Hematopoietic multipotent progenitor cell treated with erythropoietin and hydrocortisone succinate and interleukin-3 and kit ligand, for 6 days (in vitro differentiated cells): ENCODE measurements at regions not wholly inside any gene's neighbourhood (a gene's known extent, or its start where the extent isn't known, plus 50 kb on each side); places are given as distances from the start of the nearest gene placed in this dataset.
"Not testable (repeated sequence)": the region's sequence is repeated elsewhere in the genome, so short reads cannot be mapped to it uniquely, and the experiment has no call there.

Source experiments
- DNase-seq: peaks from one replicate; pipeline ENCODE4 v3.0.0-alpha.2; 2015

DNA sequence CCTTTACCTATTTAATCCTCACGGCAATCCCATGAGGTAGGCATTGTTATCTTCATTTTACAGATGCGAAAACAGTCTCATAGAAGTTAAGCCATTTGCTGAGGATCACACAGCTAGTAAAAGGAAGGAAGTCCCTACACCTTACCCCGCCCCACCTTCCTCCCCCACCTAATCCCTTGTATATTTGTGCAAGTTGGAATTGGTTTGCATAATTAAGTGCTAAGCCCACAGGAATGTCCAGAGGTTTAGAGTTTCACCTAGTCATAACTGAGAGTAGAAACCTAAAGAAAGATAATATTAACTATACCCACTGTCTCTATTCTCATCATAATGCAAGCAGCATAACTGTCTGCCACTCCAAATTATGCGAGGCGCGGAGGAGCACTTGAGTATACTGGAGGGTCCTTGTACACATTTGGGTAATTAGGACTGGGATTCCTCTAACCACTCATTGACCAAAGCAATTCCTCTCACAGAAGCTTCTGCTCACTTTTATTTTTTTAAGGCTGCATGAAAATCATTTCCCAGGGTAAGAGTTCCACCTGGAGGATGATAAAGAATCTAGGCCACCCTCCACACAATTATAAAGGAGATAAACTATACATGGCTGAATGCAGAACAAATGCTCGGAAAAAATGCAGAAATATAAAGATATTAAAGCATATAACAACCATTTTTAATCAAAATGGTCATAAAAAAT, 199.9 kb downstream of the FAM181B start:
- DNase-seq: no peak

DNA sequence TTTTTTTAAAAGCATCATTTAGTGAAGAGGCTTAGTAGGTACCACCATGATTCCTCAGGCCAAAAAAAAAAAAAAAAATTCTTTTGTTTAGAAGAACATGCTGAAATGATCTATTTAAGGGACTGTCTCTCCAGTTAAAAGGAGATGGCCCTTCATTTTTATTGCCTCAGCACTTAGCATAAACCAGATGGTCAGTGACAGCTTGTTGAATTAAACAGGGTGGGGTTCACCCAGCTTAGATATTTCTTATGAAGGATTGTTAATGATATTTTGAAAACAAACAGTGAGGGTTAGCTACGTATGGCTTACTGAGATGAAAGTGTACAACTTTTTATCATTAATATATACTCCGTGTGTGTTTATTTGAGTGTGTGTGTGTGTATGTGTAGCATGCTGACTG, 203.7 kb downstream of the FAM181B start:
- DNase-seq: no peak

DNA sequence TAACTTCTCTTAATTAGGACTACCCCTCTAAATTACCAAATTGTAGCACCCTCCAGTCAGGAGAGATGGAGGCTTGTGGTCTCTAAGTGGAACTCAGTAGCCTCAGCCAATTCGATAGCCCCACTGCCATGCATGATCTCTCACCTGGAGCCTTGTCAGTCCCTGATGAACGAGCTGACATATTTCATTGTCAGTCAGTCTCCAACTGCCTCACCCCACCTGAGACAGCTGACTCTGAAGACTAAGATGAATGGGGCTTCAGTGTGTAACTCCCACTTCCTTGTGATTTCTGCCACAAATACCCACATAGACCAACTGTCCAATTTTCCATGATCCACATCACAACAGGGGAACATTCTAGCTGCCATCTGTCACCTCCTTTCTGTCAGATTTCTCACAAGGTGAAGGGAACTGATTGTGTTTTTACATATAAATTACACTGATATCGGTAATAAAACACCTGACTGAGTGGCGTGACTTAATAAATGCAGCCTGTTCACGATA, 206.5 kb downstream of the FAM181B start:
- DNase-seq: no peak

DNA sequence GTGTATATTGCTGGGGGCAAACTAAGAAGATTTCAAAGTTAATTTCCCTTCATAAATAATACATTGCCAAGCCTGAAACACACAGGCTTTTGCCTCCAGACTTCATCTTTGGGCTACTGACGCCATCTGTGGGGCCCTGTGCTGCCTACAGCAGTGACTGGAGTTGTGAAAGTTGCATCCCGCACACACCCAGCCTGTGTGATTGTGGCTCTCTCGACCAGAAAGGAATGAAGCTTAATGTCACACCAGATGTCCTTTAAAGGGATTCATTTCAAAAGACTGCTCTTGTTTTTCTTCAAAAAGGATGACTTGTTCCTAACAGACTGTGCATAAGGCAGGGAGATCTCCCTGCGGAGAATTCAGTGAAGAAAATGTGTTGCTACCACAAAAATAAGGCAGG, 210.5 kb downstream of the FAM181B start:
- DNase-seq: no peak

DNA sequence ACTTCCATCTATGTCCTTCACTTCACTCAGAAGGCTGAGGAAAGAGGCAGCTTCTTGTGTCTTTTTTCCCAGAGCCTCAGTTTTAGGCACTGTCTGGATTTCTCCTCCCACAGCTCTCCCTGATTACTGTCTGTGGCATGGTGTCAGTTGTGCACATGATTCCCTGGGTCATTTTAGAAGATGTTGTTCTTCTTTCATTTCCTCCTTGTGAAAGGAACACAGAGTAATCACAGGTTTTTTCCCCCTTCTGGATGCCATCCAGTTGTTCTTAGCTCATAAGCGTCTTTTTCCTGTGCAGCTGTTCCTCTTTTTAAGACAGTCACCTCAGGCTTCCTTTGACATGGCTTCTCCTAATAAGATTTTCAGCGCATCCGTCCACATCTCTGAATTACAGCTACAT, 212.2 kb downstream of the FAM181B start:
- no peak for DNase-seq

DNA sequence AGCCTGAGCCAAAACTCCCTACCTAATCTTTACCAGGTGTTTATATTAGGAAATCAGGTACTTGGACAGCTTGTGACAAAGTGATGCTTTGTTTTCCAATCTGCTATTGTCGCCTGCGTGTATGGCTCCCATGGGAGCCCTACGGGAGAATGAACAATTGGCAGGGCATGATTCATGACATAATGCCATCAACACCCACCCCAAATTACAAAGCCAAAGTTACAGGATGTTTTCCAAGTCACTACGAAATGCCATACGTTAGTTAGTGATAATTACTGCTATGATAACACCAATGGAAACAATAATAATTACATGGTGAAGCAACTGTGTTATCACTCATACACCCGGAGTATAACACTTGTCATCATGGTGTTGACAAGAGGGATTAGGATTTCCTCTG, 226.4 kb downstream of the FAM181B start:
- DNase-seq: no peak

DNA sequence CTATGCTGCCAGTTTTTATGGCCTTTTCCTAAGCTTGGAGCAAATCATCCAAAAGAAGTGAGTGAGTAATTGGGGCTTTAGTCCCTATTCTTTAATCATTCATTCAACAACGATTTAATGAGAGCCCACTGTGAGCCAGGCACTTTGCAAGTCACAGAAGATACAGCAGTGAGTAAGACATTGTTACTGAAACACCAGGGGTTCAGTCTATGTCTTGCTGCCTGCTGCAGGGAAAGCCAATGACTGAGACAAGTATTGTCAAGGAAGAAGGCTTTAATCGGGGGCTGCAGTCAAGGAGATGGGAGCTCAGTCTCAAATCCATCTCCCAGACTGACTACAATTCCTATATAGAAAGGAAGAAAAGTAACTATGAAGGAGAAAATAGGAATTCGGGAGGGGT, 228.3 kb downstream of the FAM181B start:
- DNase-seq: no peak

DNA sequence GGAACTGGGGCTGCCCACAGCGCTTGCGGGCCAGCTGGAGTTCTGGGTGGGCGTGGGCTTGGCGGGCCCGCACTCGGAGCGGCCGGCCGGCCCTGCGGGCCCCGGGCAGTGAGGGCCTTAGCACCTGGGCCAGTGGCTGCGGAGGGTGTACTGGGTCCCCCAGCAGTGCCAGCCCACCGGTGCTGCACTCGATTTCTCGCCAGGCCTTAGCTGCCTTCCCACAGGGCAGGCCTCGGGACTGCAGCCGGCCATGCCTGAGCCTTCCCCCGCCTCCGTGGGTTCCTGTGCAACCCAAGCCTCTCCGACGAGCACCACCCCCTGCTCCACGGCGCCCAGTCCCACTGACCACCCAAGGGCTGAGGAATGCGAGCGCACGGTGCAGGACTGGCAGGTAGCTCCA, 232.5 kb downstream of the FAM181B start:
- not testable (repeated sequence) for DNase-seq

DNA sequence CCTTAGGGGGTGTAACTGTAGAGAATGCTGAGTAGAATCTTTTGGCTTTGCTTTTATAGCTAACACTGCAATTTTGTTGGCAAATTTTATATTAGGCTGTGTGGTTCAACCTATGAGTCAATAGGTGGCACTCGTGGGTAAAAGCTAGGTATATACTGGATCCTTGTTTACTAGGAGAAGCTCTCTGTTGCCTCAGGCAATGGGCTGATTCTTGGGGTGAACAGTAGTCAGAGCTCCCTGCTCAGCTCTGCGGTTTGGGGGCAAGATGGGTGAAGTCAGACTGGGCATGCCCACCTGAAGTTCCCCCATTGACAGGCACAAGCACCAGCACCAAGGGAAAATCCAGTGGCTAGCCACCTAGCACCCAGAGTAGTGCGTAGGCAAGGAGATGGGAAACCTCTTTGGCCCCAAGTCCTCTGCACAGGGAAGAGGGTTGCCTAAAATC, 238.7 kb downstream of the FAM181B start:
- DNase-seq: peak; percentile 40

DNA sequence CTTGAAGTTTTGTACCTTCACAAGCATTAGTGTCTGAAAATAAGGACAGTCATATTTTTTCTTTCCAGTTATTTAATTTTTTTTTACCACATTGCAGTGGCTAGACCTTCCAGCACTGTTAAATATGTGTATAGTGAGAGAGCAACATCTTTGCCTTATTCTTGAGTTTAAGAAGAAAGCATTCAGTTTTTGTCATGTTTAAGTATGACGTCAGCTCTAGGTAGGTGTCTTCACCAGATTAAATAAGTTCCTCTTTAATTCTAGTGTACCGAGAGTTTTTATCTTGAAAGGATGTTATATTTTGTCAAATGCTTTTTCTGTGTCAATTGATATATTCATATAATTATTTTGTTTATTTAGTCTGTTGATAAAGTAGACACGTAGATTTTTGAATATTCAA, 258.8 kb downstream of the FAM181B start:
- no peak for DNase-seq

DNA sequence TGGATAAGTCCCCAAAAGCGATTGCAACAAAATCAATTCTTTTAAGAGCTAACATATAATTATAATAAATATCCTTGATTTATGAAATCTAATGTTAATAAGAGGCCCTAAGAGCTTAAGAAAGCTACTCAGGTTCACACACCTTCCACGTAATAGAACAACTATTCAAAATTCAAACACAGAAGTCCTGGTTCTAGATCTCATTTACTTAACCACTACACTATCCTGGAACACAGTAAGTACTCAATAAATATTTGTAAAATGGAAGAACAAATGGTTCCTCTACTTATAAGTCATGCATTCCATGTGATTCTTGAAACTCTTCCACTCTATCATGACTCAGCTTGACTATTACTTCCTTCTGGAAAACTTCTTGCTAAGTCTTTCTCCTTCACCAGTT, 268.2 kb downstream of the FAM181B start:
- DNase-seq: no peak

DNA sequence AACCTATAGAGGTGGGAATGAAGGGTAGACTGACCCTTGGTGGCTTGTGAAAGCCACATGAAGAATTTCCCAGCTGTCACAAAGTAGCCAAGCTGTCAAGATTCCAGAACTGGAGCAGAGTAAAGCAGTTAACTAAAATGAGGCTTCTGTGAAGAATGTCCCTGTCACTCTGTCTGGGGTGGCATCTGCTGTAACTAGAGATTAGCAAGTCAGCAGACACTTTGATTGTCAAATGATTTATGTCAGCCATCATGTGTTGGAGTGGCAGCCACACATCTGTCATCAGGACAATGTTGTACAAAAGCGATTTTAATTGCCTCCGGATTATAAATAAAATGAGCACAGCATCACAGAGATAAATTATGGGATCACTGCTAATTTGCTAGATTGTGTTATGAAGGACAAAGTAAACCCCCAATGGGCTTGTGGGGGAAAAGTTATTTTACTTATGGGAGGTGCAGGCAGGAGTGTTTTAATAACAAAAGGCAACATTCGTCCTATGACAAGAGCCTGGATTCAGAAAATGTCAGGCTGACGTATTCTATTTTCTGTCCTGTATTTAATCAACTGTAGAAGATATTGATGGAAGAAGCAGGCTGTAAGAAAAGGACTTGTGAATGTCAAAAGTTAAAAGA, 270.9 kb downstream of the FAM181B start:
- DNase-seq: no peak

DNA sequence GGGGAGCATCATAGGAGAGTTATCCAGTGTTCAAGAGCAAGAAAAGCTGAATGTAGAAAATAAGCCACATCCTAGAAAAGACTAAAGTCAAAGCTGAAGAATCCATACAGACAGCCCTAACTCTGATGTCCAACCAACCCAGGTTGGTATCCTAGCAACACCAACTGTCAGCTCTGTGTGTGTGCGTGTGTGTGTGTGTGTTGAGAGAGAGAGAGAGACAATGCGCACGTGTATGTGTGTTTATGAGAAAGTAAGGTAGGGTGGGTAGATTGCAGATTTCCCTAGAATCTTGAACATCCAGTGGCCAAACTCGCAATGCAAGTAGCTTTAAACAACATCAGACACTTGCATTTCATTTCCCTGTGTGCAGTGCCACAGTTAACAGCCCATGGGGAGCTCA, 274.9 kb downstream of the FAM181B start:
- no peak for DNase-seq

DNA sequence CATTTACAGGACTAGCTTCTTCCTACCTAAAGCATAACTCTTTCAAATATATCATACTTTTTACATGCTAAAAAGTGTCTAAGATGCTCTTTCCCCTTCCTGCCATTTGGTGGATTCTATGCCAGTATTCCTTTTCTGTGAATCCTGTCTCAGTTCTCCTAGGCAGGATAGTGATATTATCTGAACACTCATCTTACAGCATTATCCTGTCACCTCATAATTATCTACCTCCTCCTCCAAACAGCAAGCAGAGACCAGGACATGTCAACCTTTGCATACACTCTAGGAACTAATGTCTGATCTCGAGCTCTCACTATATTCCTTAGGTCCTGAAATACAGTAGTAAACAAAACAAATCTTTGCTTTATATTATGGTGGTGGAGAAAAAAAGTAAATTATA, 275.5 kb downstream of the FAM181B start:
- DNase-seq: no peak

DNA sequence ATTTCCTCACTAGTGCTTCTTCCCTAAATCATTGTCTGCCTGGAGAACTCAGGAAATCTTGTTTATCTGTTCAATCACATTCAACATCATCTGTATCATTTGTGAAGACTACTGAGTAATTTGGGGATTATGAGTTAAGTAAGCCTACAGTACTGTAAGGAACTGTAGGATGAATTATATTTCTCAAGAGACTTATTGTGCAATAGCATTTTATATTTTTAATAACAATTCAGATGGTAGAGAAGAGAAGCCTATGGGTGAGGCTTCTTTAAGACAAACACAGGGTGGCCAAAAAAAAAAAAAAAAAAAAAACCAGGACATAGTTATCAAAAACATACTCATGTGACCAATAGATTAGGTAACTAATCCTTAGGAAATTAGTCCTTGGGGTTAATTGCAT, 282.7 kb downstream of the FAM181B start:
- no peak for DNase-seq

DNA sequence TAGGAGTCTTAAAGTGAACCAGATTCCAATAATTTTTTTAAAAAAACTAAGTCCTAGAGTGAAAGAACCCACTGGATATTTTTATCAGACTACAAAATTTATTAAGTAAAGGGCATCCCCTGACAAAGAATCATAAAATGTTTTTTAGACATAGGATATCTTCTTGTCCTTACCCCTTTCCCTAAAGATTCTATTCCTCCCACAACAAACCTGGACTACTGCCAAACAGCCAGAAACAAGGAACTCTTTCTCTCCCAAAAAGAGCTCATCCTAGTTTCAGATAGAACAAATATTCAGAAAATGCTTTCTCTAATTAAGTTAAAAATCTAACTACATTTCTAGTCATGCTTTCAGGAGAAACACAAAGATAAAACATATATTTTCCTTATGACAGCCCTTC, 327.1 kb downstream of the FAM181B start:
- DNase-seq: no peak

DNA sequence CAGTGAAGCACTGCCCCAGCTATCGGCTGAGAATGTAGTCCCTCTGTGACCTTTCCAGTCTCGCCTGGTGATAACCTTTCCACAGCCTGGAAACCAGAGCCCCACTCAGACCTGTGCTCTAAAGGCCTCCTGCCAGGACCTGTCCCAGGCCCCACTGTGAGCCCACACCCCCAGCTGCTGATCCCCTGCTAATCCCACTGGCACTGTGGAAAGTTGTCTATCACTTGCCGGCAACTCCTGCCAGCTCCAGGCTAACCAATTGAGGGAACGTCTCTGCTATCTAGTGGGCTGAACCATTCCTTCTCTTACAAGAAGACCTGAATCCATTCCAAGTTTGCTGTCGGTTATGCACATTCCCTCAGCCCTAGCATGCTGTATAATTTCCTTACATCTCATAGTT, 328.2 kb downstream of the FAM181B start:
- DNase-seq: no peak

DNA sequence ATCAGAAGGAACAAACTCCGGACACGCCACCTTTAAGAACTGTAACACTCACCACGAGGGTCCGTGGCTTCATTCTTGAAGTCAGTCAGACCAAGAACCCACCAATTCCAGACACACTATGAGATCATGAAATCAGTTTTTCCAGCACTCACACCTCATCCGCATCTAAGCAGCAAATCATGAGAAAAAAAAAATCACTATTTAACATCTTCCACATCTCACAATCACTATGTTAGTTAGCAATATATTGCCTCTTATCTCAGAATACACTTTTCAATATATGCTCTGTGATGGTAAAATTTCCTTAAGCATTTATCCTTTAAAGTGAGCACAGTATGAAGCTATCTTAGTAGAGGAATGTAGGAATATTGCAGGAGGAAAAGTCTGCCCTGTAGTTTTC, 328.7 kb downstream of the FAM181B start:
- DNase-seq: no peak

DNA sequence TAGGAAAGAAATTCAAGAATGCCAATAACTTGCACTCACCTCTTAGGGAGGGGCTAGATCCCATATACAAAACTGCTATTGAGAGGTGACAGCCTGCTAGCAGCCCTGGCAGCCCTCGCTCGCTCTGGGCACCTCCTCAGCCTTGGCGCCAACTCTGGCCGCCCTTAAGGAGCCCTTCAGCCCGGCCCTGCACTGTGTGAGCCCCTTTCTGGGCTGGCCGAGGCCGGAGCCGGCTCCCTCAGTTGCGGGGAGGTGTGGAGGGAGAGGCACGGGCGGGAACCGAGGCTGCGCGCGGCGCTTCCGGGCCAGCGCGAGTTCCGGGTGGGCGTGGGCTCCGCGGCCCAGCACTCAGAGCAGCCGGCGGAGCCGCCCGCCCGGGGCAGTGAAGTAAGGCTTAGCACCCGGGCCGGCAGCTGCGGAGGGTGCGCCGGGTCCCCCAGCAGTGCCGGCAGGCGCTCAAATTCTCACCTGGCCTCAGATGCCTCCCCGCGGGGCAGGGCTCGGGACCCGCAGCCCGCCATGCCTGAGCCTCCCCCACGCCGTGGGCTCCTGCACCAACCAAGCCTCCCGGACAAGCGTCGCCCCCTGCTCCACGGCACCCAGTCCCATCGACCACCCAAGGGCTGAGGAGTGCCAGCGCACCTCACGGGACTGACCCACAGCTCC, 329.9 kb downstream of the FAM181B start:
- DNase-seq: no peak

DNA sequence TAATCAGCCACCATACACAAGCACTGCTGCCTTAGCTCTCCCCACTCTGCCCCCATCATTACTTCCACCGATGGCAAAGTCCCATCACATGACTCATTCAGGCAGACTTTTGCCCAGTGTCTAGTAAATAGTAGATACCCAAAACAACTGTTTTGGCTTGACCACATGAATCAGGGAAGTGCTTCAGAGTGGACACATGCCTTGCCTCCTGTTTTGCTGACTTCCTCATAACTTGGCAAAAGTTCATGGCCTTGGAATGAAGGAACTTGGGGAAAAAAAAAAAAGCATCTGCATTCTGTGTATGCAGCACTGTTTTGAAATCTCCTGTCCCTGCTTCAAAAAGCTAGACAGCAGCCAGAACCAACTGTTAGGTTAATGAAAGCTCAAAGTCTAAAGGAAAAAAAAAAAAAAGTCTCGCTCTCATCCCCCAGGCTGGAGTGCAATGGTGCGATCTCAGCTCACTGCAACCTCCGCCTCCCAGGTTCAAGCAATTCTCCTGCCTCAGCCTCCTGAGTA, 335.3 kb downstream of the FAM181B start:
- no peak for DNase-seq

DNA sequence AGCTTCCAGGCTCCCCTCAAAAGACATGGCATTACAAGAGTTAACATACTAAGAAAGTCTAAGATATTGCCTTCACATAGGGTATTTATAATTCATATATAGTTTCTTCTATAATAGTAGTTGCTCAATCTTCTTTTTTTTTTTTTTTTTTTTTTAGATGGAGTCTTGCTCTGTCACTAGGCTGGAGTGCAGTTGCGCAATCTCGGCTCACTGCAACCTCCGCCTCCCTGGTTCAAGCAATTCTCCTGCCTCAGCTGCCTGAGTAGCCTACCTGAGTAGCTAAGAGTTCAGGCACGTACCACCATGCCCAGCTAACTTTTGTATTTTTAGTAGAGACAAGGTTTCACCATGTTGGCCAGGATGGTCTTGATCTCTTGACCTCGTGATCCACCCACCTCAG, 337.0 kb downstream of the FAM181B start:
- DNase-seq: not testable (repeated sequence)

DNA sequence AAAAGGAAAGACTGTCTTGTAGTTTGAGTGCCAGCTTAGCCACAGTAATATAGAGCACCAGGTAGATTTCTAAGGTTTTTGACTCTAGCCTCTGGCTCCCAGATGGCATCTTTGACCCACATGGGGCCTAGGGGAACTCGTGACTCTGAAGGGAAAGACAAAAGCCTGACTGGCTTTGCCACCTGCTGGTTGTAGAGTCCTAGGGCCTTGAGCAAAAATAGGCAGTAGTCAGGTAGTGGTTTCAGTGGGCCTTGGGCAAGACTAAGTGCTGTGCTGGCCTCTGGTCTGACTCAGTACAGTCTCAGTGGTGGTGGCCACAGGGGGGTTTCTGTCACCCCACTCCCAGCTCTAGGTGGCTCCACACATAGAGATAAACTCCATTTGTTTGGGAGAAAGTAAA, 349.4 kb downstream of the FAM181B start:
- no peak for DNase-seq

DNA sequence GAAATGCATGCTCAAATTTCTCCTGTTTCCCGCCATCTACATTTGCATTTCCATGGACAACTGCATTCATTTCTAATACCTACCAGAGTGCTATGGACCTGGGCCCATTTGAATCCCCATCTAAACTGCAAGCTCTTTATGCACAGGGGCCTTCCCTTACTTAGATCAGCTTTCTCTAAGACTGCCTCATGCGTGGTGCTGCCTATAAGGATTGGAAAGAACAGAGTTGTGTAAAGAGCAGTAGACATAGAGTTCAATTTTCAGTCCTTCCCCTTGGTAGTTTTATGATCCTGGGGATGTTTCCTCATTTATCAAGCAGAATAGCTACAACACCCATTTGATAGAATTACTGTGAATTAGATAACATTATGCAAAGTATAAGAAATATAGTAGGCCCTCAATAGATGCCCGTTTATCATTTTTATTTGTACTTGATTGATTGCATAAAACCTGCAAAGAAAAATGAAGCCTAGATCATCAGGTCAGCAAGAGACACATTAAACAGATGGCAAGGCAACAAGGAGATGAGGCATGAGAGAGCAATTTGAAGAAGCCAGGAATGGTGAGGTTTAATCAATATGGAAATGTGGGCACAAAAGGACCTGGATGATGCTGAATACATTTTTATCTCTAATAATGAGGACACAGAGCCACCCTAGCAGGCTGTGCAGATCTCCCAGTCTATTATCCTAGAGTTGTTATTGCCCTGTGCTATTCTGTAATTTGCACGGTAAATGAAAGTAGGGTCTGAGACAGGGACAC, 359.7 kb downstream of the FAM181B start:
- DNase-seq: no peak
